ENCODE measurements at regions not wholly inside any gene's neighbourhood (a gene's known extent, or its start where the extent isn't known, plus 50 kb on each side); places are given as distances from the start of the nearest gene placed in this dataset.

- H3K4me1 Mint-ChIP-seq: no peaks in the 10 kb centered on the region
- no peaks in the 10 kb centered on the region for H3K9me3 Mint-ChIP-seq
- no peaks in the 10 kb centered on the region for H3K36me3 Mint-ChIP-seq
- H3K4me3 Mint-ChIP-seq: no peak overlapping the region
- H3K27ac Mint-ChIP-seq: no peak overlapping the region
- no peak for DNase-seq (ENCODE audit: low spot score in 2 of 2)
- ATAC-seq: no peak
Measured at GRCh38 chr1:229871078-229871676, 195.9 kb upstream of the GALNT2 start.

GRCh38 chr1:229874136-229874535, 192.9 kb upstream of the GALNT2 start:
- H3K4me1 Mint-ChIP-seq: no peaks in the 10 kb centered on the region
- no peak for DNase-seq (ENCODE audit: low spot score in 2 of 2)
- H3K36me3 Mint-ChIP-seq: no peaks in the 10 kb centered on the region
- no peak overlapping the region for H3K4me3 Mint-ChIP-seq
- no peak overlapping the region for H3K27ac Mint-ChIP-seq
- ATAC-seq: no peak
- H3K9me3 Mint-ChIP-seq: no peaks in the 10 kb centered on the region

GRCh38 chr1:229874609-229875008, 192.4 kb upstream of the GALNT2 start:
- H3K9me3 Mint-ChIP-seq: no peaks in the 10 kb centered on the region
- H3K27ac Mint-ChIP-seq: no peak overlapping the region
- H3K4me1 Mint-ChIP-seq: no peaks in the 10 kb centered on the region
- ATAC-seq: peak; percentile 48
- DNase-seq (ENCODE audit: low spot score in 2 of 2): no peak
- no peak overlapping the region for H3K4me3 Mint-ChIP-seq
- H3K36me3 Mint-ChIP-seq: no peaks in the 10 kb centered on the region

- Mint-ChIP-seq H3K4me3 (no peak overlapping the region), H3K27ac (no peak overlapping the region), H3K4me1 (no peaks in the 10 kb centered on the region), H3K36me3 (no peaks in the 10 kb centered on the region), H3K9me3 (no peaks in the 10 kb centered on the region)
- ATAC-seq: no peak
- no peak for DNase-seq (ENCODE audit: low spot score in 2 of 2)
Measured at GRCh38 chr1:229875086-229875485, 192.0 kb upstream of the GALNT2 start.

- Mint-ChIP-seq H3K4me3 (no peak overlapping the region), H3K4me1 (no peaks in the 10 kb centered on the region), H3K9me3 (no peaks in the 10 kb centered on the region), H3K27ac (no peak overlapping the region), H3K36me3 (no peaks in the 10 kb centered on the region)
- ATAC-seq (no peak), DNase-seq (ENCODE audit: low spot score in 2 of 2) (peak in 1 of 2 donors; percentile 10)
Measured at GRCh38 chr1:229879746-229880145, 187.3 kb upstream of the GALNT2 start.

- no peak overlapping the region for H3K4me3 Mint-ChIP-seq
- DNase-seq (ENCODE audit: low spot score in 2 of 2): peak in 1 of 2 donors; percentile 26
Measured at GRCh38 chr1:229880271-229881170, 186.5 kb upstream of the GALNT2 start.

GRCh38 chr1:229882621-229883020, 184.4 kb upstream of the GALNT2 start:
- no peak overlapping the region for H3K27ac Mint-ChIP-seq
- H3K9me3 Mint-ChIP-seq: no peaks in the 10 kb centered on the region
- ATAC-seq (no peak), DNase-seq (ENCODE audit: low spot score in 2 of 2) (peak in 1 of 2 donors; percentile 18)
- no peak overlapping the region for H3K4me3 Mint-ChIP-seq
- no peaks in the 10 kb centered on the region for H3K4me1 Mint-ChIP-seq
- H3K36me3 Mint-ChIP-seq: no peaks in the 10 kb centered on the region

More at GRCh38 chr1:229880271-229881170, 186.5 kb upstream of the GALNT2 start:
- Mint-ChIP-seq H3K4me1 (no peaks in the 10 kb centered on the region), H3K36me3 (no peaks in the 10 kb centered on the region), H3K9me3 (no peaks in the 10 kb centered on the region), H3K27ac (no peak overlapping the region)
- peak; percentile 27 for ATAC-seq

GRCh38 chr1:229883504-229884200, 183.4 kb upstream of the GALNT2 start:
- DNase-seq (ENCODE audit: low spot score in 2 of 2) (peak in 1 of 2 donors; percentile 33), ATAC-seq (no peak)
- no peaks in the 10 kb centered on the region for H3K36me3 Mint-ChIP-seq
- no peaks in the 10 kb centered on the region for H3K9me3 Mint-ChIP-seq
- no peak overlapping the region for H3K27ac Mint-ChIP-seq
- no peak overlapping the region for H3K4me3 Mint-ChIP-seq
- no peaks in the 10 kb centered on the region for H3K4me1 Mint-ChIP-seq

GRCh38 chr1:229884765-229885164, 182.3 kb upstream of the GALNT2 start:
- Mint-ChIP-seq H3K4me3 (no peak overlapping the region), H3K9me3 (no peaks in the 10 kb centered on the region), H3K36me3 (no peaks in the 10 kb centered on the region), H3K4me1 (no peaks in the 10 kb centered on the region), H3K27ac (no peak overlapping the region)
- peak in 1 of 2 donors; percentile 29 for DNase-seq (ENCODE audit: low spot score in 2 of 2)
- ATAC-seq: no peak

GRCh38 chr1:229885568-229886495, 181.2 kb upstream of the GALNT2 start:
- ATAC-seq: no peak
- peak in 1 of 2 donors; percentile 37 for DNase-seq (ENCODE audit: low spot score in 2 of 2)
- Mint-ChIP-seq H3K36me3 (no peaks in the 10 kb centered on the region), H3K4me3 (no peak overlapping the region), H3K4me1 (no peaks in the 10 kb centered on the region), H3K27ac (no peak overlapping the region), H3K9me3 (no peaks in the 10 kb centered on the region)

GRCh38 chr1:229886636-229887035, 180.4 kb upstream of the GALNT2 start:
- Mint-ChIP-seq H3K9me3 (no peaks in the 10 kb centered on the region), H3K27ac (no peak overlapping the region), H3K36me3 (no peaks in the 10 kb centered on the region), H3K4me3 (no peak overlapping the region), H3K4me1 (no peaks in the 10 kb centered on the region)
- DNase-seq (ENCODE audit: low spot score in 2 of 2) (peak in 1 of 2 donors; percentile 34), ATAC-seq (no peak)

GRCh38 chr1:229887043-229887822, 179.8 kb upstream of the GALNT2 start:
- no peaks in the 10 kb centered on the region for H3K36me3 Mint-ChIP-seq
- no peak overlapping the region for H3K27ac Mint-ChIP-seq
- no peaks in the 10 kb centered on the region for H3K4me1 Mint-ChIP-seq
- DNase-seq (ENCODE audit: low spot score in 2 of 2) (peak in 1 of 2 donors; percentile 30), ATAC-seq (no peak)
- H3K4me3 Mint-ChIP-seq: no peak overlapping the region
- H3K9me3 Mint-ChIP-seq: no peaks in the 10 kb centered on the region

- ATAC-seq (no peak), DNase-seq (ENCODE audit: low spot score in 2 of 2) (no peak)
- Mint-ChIP-seq H3K36me3 (no peaks in the 10 kb centered on the region), H3K4me3 (no peak overlapping the region), H3K4me1 (no peaks in the 10 kb centered on the region), H3K27ac (no peak overlapping the region), H3K9me3 (no peaks in the 10 kb centered on the region)
Measured at GRCh38 chr1:229888157-229888556, 178.9 kb upstream of the GALNT2 start.

- Mint-ChIP-seq H3K9me3 (no peaks in the 10 kb centered on the region), H3K4me1 (no peaks in the 10 kb centered on the region), H3K27ac (no peak overlapping the region), H3K36me3 (no peaks in the 10 kb centered on the region), H3K4me3 (no peak overlapping the region)
- DNase-seq (ENCODE audit: low spot score in 2 of 2) (peak in 1 of 2 donors; percentile 38), ATAC-seq (no peak)
Measured at GRCh38 chr1:229888561-229889001, 178.5 kb upstream of the GALNT2 start.
